Cerebellar nuclear complex (tissue), 1 donor: ENCODE measurements at regions not wholly inside any gene's neighbourhood (a gene's known extent, or its start where the extent isn't known, plus 50 kb on each side); places are given as distances from the start of the nearest gene placed in this dataset.
"Not testable (repeated sequence)": the region's sequence is repeated elsewhere in the genome, so short reads cannot be mapped to it uniquely, and the experiment has no call there.

Source experiments
- DNase-seq, 2 experiments: peaks; one replicate each; lab custom pipeline; 2025; lab: John Stamatoyannopoulos, UW

DNA sequence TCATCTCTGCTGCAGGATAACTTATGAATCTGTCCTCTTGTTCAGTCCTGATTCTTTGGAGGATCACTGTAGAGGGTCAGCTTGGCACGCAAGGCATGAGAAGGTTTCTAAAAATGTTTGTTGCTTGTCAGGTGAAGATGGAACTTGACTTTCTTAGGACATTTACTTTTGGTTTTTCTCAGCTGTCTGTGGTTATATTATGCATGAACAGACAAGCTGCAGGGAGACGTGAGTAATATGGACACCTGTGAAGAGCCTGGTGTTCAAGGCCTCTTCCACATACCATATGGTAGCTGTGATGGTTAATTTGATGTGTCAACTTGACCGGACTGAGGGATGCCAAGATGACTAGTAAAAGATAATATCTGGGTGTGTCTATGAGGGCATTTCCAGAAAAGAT, 270.2 kb upstream of the CPHXL start:
- DNase-seq = peak in 1 of 2 experiments; percentile 21

DNA sequence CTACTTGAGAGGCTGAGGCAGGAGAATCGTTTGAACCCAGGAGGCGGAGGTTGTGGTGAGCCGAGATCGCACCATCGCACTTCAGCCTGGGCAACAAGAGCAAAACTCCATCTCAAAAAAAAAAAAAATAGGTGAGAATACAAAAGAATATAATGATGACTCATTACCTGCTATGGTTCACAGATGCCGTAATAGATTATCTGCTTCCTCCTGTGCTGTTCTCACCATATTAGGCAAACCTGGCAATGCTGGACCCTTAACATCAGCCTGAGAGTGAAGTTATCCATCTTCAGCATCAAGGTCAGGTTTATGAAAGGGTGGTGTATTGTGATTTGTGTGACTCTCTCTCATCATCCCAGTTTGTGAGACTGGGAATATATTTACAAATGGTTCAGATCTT, 271.3 kb upstream of the CPHXL start:
- DNase-seq = no peak

DNA sequence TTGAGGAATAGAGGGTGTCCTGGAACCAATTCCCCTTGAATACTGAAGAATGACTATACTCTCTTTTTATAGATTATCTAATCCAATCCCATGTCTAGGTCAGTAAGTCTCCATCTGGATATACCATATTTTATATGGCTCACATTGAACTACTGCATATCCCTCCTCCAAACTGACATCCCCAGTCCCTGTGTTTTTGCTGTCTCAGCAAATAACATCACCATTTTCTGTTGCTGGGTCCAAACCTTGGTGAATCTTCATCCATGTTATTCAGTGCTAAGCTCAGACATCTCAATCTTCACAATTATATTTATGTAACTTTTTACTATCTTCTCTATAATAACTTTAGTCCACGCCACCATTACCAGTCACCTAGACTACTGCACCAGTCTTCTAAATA, 269.6 kb upstream of the CNTNAP4 start:
- no peak for DNase-seq

DNA sequence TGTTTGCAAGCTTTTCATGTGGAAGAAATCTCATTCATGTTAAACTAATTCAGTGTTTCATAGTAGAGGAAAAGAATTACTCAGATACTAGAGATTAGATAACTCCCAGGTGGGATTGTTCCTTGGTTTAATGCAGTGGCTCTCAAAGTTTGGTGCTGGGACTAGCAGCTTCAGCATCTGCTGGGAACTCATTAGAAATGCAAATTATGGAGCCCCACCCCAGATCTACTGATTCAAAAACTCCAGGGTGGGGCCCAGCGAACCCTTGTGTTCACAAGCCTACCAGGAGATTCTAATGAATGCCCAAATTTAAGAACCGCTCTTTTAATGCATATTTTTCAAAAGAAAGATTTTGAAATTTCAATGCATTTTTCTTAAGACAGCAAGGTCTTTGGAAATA, 253.4 kb upstream of the CNTNAP4 start:
- DNase-seq = no peak

DNA sequence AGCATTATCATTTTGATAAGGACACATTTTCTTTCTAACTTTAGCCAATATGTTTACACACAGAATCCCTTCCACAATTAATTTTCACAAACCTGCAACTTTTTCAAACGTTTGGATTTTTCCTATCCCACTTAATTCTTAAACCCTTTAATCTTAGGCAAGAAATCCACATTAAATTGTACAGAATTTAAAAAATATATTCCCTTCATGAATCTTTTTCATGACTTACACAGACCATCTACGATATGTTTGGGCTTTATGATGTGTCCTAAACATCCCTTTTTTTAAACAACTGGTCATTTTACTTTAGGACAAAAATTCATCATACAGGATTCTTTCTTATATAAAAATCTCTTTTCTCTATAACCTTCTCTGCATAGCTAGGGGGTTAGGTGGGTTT, 241.5 kb upstream of the CNTNAP4 start:
- no peak for DNase-seq

DNA sequence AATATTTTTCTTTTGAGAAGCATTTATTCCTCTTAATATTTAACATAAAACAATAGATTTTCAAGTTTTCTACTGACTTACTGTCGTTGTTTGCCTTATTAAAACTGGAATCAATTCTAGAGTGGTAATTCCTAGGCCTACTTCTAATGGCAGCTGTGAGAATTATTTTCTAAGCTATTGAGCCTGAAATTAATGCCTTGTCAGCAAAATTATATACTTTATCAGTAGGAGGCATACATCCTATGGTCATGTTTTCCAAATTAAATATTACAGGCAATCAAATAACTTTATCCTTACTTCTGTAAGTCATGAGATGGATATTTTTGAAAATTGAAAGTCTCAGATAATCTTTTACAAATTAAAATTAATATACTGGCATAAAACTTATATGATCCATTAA, 239.1 kb upstream of the CNTNAP4 start:
- DNase-seq = no peak

DNA sequence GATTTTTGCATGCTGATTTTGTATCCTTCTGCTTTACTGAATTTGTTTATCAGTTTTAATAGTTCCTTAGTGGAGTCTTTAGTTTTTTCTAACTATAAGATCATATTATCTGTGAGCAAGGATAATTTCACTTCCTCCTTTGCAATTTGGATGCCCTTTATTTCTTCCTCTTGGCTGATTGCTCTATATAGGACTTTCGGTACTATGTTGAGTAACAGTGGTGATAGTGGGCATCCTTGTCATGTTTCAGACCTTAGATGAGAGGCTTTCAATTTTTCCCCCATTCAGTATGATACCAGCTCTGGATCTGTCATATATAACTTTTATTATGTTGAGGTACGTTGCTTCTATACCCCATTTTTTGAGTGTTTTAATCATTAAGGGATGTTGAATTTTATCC, 224.5 kb upstream of the CNTNAP4 start:
- no peak for DNase-seq

DNA sequence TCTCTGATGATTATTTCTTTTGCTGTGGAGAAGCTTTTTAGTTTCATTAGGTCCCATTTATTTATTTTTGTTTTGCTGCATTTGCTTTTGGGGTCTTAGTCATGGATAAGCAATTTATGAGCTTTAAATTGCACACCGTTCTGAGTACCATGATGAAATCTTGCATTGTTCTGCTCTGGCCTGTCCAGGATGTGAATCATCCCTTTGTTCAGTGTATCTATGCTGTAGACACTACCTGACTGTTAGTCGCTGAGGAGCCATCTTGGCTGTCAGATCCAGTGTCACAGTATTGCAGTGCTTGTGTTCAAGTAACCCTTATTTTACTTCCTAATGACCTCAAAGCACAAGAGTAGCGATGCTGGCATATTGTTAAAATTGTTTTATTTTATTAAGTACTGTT, 218.0 kb upstream of the CNTNAP4 start:
- no peak for DNase-seq

DNA sequence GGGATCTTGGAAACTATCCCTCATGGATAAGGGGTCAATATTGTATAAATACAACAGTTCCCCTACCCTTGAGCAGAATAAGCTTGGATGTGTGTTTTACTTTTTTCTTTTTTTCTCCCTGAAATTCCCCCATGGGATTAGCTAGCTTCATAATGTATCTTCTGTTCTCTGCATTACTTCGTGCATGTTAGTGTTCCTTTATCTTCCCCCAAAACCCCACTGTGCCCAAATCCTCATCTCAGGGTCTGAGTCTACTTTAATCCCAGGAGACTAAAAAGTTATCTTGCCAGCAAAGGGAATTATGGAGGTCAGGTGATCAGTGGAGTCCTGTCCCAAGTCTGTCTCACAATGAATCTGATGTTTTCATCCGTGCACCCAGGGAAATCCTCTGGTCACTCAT, 217.5 kb upstream of the CNTNAP4 start:
- DNase-seq = no peak

DNA sequence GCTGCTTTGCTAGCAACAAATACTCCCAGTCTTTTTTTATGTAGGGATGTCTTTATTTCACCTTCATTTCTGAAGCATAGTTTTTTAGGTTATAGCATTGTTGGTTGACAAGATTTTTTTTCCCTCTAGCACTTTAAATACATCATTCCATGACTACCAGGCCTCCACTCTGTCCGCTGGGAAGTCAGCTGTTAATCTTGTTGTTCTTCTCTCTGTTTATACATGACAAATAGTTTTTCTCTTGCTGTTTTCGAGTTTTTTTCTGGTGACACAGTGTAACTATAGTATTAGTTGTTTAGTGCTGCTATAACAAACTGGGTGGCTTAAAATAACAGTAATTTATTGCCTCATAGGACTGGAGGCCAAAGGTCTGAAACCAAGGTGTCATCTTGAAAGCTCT, 205.5 kb upstream of the CNTNAP4 start:
- DNase-seq = no peak

DNA sequence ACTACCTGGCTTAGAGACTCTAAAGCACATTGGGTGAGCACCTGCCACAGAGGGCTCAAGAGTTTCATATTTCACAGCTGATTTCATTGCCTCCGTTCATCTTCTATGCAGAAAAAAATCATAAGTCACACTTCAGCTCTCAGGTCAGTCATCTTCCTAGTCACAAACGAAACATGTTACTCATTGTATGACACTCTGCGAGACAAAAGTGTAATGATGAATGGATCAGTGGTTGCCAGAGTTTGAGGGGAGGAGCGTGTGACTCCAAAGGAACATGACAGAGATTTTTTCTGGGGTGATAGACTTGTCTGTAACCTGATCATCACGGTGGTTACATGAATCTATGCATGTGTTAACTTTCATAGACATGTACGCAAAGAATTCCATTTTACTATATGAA, 195.2 kb upstream of the CNTNAP4 start:
- DNase-seq = no peak

DNA sequence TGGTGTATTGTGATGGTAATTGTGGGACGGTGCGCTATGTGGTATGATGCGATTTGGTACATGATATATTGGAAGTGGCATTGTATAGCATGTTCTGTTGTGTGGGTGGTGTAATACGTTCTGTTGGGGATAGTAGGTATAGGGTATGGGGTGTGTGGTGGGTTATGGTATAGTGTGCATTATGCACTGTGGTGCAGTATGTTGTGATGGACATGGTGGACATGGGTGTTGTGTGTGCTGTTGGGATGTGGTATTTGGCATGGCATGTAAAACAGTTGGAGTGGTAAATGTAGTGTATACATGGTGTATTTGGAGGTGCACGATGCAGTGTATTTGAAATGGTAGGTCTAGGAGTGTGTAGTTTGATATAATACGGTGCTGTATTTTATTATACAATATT, 170.6 kb upstream of the CNTNAP4 start:
- DNase-seq = no peak

DNA sequence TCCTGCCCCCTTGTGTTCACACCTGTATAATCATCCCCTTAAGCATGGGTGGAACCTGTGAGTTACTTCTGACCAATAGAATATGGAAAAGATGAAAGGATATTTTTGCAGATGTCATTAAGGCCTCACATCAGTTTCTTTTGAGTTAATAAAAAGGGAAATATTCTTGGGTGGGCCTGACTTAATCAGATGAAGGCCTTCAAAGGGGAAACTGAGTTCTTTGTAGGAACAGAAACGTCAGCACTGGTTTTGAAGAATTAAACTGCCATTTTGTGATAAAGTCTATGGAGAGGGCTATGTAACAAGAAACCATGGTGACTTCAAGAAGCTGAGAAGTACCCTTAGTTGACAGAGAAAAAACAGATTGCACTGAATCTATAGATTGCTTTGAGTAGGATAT, 168.7 kb upstream of the CNTNAP4 start:
- no peak for DNase-seq

DNA sequence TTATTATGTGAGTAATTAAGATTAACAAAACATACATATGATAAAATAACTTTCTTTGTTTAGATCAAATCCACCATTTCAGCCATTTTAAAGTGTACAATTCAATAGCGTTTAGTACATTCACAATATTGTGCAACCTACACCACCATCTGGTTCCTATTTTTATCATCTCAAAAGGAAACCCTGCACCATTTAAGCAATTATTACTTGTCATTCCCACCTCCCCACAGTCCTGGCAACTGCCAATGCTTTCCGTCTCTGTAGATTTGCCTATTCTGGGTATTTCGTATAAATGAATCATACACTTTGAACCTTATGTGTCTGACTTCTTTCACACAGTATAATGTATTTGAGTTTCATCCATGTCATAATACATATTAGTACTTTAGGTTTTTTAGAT, 162.5 kb upstream of the CNTNAP4 start:
- no peak for DNase-seq

DNA sequence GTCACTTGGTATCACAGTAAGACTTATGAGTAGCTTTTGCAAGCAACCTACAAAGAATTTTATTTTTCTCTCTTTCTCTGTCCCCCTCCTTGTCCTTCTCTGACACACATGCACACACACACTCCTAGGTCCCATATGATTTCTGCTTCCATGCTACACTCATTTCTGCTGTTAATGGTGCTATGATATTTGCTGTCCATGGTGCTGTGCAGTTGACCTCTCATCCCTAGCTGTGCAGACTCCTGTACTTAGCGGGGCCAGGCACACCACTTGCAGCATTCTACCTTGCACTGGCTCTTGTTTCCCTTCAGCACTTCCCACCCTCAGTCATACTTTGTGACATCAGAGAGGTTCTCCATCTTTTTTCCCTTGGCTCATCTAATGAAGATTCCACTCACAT, 158.9 kb upstream of the CNTNAP4 start:
- DNase-seq = no peak

DNA sequence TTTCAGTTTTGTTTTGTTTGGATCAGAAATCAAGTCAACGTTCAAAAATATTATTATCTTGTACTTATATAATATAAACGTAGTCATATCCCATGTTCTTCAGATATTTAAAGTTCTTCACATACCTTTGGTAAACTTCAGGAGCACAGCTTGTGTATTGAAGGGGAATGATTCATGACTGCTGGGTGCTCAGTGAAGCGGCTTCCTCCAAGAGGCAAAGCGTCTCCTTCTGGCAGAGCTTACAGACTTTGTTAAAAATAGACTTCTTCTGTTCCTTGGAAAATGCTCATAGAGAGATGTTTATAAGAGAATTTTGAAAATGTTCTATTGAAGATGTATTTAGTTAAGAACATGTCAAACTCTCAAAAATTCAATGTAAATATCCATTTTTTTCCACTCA, 155.6 kb upstream of the CNTNAP4 start:
- no peak for DNase-seq

DNA sequence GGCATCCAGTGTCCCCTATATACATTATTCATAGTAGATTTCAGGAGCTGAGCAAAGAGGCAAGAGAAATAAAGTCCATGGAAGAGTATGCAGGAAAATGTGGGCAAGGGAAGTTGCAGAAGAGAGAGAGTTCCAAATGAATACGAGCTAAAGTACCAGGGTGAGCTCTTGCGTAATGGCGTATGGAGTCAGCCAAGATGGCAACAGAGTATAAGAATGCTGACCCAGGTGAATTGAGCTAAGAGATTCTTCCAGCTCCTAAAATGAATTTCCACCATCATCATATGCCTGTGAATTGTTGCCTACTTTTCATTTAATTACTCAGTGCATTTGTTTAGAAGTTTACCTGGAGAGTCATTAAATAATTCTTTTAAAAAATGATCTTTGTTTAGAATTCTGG, 153.2 kb upstream of the CNTNAP4 start:
- DNase-seq = no peak

DNA sequence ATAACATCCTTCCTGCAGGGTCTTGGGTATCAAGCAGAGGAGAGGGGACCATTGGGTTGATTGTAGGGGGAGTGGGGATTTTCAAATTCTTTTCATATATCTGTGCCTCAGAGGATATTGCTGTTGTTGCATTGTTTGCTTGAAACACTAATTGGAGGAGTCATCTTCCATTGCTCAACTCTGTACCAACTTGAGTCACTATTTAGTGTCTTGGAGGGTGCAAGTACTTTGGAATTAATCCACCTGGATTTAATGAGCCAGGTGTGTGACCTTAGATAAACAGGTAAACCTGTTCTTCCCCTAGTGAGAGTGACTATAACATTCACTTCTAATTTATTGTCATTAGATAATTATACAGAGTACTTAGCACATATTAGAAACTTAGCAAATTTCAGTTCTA, 151.3 kb upstream of the CNTNAP4 start:
- no peak for DNase-seq

DNA sequence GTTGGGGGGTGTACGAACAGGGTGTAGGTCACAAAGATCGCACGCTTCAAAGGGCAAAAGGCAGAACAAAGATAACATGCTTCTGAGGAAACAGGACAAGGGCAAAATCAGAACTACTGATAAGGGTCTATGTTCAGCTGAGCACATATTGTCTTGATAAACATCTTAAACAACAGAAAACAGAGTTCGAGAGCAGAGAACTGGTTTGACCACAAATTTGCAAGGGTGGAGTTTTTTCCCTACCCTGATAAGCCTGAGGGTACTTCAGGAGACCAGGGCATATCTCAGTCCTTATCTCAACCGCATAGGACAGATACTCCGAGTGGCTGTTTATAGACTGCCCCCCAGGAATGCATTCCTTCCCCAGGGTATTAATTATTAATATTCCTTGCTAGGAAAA, 139.1 kb upstream of the CNTNAP4 start:
- not testable (repeated sequence) for DNase-seq

DNA sequence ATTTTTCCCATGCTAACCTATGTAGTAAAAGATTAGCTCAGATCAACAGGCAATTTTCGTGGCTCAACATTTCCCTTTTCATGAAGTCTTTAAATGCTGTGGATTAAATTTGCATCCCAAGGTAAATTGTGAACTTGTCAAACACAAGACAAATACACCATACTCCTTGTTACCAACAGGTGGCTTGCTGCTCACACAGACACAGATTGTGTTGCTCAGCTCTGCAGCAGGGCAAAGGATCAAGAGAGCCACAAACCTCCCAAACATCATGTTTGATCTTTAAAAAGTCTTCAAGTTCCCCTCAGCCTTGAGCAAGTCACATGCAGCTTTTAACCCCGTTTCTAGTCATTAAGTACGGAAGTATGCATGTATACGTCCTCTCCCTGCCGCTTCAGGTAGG, 119.6 kb upstream of the CNTNAP4 start:
- DNase-seq = no peak

DNA sequence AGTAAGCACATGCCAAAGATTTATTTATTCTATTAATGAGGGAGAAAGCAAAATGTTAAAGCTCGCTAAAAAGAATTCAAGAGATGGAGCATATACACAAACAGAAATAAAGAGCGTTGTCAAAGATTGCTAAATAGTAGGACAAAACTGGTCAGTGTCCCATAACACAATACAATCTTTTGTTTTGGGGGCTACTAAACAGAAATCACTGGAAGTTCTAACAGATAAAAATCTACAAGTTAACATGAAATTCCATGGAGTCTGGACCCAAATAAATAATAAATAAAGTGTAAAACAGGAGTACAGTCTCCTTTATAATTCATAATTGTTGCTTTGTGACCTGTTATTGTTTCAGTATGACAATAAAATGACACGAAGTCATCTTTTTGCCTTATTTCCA, 115.2 kb upstream of the CNTNAP4 start:
- no peak for DNase-seq

DNA sequence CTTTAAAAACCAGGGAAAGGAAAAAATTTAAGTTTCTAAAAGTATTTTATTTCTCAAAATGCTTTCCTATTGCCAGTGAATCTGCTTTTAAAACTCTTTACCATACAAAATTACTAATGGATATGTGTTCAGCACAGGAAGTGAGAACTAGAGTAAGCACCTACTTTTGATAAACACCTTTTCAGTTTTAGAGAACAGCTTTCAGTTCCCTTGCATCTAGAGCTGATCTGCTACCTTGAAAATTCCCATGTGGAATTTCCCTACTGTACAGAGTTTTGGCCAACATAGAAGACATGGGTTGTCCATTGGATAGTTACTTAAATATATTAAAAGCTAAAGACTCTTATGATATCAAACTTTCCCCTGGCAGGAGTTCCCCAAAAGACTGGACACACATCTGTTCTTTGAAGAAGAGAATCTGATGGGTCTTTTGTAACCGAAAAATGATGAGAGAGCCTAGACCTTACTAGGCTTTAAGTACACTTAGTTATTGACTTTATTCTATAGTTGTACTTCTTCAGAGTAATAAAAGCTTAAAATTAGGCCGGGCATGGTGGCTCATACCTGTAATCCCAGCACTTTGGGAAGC, 112.1 kb upstream of the CNTNAP4 start:
- no peak for DNase-seq

DNA sequence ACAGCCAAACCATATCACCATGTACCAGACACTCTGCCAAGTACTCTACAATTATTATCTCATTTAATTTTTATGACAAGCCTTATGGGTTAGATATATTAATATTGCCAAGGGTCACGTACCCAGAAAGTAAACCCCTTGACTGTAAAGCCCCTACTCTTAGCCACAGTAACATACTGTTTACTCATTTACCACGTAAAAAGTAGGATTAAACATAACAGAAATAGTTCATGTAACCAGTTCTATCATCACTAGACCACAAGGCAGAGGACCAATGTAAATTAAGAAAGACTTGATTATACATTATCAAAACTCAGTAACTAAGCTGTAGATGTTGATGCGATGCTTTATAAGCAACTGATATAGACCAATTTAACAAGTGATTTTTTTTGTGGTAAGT, 101.5 kb upstream of the CNTNAP4 start:
- no peak for DNase-seq

DNA sequence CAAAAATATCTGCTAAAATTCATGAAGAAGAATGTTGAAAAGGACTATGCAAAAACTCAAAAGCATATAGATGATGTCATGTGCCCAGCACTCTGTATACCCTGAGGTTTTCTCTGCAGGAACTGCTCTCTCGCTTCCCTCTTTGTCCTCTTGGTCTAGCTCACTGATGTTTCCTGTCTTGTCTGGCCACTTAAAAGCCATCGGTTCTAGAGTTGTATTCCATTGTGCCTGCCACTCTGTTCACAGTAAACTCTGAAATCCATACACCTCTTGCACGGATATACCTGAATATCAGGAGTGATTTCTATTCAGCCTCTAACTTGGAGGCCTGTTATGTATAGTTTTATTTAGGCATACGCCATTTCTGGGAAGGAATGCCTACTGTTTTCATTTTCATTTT, 101.0 kb upstream of the CNTNAP4 start:
- DNase-seq = no peak

DNA sequence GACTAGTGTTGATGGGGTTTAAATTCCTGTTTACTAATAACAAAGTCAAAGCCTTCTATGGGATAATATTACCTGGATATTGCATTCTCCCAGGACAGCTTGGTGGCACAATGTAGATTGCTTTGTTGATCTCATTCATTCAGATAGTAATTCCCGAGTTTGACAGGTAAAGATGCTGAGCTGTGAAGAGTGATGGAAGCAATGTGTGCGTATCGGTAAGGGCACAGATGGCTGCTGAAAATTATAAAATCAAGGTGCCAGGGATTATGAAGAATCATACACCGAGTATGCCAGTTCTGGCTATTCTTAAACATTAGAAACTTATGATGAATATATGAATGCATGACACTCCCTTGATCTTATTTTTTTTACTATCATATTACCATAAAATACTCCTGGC, 100.6 kb upstream of the CNTNAP4 start:
- no peak for DNase-seq
